ENCODE measurements at regions not wholly inside any gene's neighbourhood (a gene's known extent, or its start where the extent isn't known, plus 50 kb on each side); places are given as distances from the start of the nearest gene placed in this dataset.

DNA sequence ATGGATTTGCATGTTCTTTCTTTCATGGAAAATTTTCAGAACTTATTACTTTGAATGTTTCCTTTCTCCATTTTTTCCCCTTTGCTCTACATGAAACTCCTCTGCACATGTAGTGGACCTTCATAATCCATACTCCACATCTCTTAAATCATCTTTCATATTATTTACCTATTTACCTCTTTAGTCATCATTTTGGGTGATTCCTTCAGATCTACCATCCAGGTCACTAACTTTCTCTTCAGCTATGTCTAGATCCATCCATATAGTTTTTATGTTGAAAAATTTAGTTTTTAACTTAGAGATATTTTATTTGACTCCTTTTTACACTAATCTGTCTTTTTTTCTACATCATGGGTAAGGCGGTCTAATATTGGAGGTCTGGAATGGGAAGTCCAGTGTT, 586.6 kb downstream of the NR2F1-AS1 start:
- TF ChIP-seq, protein P1, sequence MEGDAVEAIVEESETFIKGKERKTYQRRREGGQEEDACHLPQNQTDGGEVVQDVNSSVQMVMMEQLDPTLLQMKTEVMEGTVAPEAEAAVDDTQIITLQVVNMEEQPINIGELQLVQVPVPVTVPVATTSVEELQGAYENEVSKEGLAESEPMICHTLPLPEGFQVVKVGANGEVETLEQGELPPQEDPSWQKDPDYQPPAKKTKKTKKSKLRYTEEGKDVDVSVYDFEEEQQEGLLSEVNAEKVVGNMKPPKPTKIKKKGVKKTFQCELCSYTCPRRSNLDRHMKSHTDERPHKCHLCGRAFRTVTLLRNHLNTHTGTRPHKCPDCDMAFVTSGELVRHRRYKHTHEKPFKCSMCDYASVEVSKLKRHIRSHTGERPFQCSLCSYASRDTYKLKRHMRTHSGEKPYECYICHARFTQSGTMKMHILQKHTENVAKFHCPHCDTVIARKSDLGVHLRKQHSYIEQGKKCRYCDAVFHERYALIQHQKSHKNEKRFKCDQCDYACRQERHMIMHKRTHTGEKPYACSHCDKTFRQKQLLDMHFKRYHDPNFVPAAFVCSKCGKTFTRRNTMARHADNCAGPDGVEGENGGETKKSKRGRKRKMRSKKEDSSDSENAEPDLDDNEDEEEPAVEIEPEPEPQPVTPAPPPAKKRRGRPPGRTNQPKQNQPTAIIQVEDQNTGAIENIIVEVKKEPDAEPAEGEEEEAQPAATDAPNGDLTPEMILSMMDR (conservative IDR thresholded peaks at IDR 0.05; ENCODE audit: low read length) = no peak
- TF ChIP-seq EZH2phosphoT487 (IDR thresholded peaks at IDR 0.05; ENCODE audit: borderline replicate concordance) = no peak

All from Loucy (cell line).